ENCODE measurements at regions not wholly inside any gene's neighbourhood (a gene's known extent, or its start where the extent isn't known, plus 50 kb on each side); places are given as distances from the start of the nearest gene placed in this dataset.

- FAIRE-seq, result no peak
These were observed 555.8 kb upstream of the ALCAM start for GRCh38 chr3:104810896-104811295.

DNA sequence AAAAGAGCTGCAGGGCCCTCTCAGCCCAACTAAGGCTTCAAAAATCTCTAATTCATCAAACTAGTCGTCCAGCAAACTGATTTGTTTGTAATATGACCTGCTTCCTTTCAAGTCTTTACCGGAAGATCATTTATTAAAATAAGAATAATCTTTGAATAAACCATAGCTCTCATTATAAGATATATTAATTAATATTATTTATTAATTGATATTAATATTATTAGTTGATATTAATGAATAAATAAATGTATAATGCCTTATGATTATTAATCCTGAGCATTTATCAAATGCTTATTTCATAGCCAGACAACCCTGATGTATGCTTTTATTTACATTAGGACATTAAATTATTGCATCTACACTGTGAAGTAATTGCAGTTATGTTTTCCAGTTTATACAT is 550.7 kb upstream of the ALCAM start:
- peak; percentile 75 for FAIRE-seq

DNA sequence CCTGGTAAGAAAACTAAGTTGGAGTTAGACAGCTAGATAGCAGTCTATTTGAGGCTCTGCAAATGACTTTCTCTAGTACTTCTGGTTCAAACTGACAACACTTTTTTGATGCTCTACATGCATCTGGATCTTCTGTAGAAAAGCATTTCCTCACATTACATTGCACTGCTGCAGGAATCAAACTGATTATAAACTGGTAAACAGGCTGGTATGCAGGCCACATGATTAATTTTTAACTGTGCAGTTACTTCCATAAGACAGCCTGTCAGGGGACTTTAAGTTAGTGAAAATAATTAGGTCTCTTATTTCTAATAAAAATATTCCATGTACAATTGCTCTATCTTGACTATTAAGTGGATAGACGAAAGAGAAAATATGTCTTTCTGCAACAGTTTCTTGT is 550.0 kb upstream of the ALCAM start:
- no peak for FAIRE-seq

GRCh38 chr3:104819333-104819732 is 547.4 kb upstream of the ALCAM start:
- no peak for FAIRE-seq

DNA sequence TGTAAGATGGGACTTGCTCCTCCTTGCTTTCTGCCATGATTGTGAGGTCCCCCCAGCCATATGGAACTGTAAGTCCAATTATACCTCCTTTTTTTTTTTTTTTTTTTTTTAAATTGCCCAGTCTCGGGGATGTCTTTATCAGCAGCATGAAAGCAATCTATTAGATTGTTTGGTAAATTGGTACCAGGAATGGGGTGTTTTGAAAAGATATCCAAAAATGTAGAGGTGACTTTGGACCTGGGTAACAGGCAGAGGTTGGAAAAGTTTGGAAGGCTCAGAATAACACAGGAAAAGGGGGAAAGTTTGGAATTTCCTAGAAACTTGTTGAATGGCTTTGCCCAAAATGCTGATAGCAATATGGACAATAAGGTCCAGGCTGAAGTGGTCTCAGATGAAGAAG is 545.8 kb upstream of the ALCAM start:
- FAIRE-seq, result no peak

- no peak for FAIRE-seq
These were observed 541.6 kb upstream of the ALCAM start for GRCh38 chr3:104825116-104825515.

- no peak for FAIRE-seq
These were observed 535.6 kb upstream of the ALCAM start for GRCh38 chr3:104831071-104831470.

DNA sequence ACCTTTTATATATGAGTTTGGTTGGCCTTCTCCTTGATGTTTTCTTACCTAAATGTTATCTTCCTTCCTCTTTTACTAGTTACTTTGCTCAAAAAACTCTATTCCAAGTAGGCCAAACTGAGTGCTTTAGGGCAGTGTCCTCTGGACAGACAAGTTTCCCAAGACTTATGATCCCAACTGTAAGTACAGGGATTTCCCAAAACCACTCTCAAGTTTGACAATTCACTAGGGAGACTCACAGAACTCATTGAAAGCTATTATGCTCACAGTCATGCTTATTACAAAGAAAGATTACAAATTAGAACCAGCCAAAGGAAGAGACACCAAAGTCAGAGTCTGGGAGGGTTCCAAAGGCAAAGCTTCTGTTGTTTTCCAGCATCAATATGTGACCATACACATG is 534.2 kb upstream of the ALCAM start:
- no peak for FAIRE-seq

GRCh38 chr3:104835376-104835775 is 531.3 kb upstream of the ALCAM start:
- FAIRE-seq, result no peak

DNA sequence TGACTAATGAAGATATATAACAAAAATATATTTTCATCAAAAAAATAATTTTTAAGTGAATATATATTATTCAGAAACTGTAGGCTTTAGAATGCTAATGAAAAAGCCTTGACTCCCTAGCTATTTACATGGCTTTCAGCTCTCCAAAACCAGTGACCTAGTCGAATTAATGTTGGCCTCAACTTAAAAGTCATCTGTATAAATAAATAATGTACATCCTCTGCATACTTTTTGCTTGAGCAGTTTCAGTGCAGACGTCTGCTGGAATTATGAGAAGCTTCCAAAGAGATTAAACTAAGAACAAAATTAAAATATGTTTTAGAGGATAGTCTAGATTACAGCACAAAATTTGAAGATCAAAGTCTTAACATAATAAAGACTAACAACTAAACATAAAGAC is 520.4 kb upstream of the ALCAM start:
- no peak for FAIRE-seq

GRCh38 chr3:104849070-104849469 is 517.6 kb upstream of the ALCAM start:
- no peak for FAIRE-seq

DNA sequence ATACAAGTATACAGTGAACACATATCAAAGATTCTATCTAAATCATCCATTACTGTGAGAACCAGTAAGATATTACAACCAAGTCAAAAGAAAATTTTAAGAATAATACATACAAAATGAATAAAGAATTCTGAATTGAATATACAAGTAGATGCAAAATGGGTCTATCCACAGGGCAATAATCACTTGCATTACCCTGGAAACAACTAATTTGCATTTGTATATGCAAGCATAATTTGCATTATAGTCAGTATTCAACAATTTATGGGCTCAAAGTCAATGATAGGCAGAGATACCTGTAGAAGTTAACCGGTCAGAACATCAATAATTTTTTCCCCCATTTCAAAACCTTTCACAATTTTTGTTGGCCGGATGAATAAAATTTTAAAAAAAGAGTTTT is 512.2 kb upstream of the ALCAM start:
- FAIRE-seq, result no peak

- FAIRE-seq, result no peak
These were observed 511.0 kb upstream of the ALCAM start for GRCh38 chr3:104855702-104856101.

DNA sequence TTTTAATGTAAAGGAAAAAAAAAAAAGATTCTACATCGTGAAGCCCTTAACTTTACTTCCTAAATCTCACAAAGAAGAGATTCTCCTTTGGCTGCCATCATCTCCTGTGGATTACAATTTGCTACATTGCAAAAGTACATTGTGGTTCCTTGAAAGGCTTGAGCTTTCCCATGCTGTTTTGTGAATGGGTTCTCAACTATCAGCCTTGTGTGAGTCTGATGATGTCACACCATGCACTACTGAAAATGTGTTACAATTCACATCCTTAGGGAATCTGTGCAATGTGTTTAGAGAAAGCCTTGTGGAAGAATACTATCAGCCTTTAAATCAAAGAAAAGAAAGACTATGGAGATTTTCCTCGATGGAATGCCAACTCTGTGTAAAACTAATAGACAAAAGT is 510.0 kb upstream of the ALCAM start:
- no peak for FAIRE-seq

GRCh38 chr3:104868291-104868690 is 498.4 kb upstream of the ALCAM start:
- FAIRE-seq, result no peak

DNA sequence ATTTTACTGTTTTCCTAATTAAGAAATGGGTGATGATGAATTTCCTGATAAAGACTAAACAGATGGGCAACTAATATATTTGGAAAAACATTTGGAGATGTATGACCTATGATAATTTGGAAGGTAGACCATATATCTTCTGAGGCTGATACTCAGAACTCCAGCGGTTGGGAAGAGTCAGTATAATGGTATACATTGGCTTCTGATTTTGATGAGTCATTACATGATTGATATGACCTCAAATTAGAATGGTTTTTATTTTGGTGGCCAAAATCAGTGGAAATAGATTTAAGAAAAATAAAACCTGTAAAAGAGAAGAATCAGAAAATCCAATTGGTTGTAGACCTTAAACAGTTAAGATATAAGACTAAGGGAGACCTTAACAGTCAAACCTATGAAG is 496.4 kb upstream of the ALCAM start:
- FAIRE-seq, result no peak

DNA sequence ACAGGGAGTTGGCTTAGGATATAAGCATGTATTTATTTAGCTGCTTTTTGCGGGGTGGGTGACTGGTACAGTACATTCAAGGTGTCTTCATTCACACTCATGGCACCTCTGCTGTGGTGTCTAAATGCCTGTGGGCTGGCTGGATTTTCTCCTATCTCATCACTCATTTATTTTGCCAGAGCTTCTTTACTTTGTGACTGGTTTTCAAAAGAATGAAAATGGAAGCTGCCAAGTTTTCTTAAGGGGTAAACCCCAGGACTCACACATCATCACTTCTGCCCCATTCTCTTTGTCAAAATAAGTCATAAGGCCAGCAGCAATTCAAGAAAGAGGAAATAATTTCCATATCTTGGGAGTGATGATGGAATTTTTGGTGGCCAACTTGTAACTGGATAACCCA is 493.4 kb upstream of the ALCAM start:
- no peak for FAIRE-seq

DNA sequence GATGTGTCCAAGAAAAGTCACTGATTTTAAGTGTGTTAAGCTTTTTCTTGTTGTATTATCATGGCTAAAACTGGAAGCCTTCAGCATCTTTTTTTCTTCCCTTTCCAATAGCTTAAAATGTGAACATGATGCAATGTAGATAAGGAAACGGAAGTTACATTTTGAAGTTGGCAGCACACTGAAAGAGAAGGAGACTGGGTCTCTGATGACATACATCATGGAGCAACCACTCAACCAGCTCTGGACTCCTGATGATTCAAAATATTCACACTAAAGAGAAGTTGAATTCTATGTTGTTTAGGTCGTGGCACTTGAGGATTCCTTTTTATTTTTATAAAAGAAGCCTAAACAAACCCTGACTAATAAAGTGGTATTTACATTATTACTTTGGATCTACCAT is 488.3 kb upstream of the ALCAM start:
- no peak for FAIRE-seq

- FAIRE-seq, result no peak
These were observed 486.8 kb upstream of the ALCAM start for GRCh38 chr3:104879919-104880318.

DNA sequence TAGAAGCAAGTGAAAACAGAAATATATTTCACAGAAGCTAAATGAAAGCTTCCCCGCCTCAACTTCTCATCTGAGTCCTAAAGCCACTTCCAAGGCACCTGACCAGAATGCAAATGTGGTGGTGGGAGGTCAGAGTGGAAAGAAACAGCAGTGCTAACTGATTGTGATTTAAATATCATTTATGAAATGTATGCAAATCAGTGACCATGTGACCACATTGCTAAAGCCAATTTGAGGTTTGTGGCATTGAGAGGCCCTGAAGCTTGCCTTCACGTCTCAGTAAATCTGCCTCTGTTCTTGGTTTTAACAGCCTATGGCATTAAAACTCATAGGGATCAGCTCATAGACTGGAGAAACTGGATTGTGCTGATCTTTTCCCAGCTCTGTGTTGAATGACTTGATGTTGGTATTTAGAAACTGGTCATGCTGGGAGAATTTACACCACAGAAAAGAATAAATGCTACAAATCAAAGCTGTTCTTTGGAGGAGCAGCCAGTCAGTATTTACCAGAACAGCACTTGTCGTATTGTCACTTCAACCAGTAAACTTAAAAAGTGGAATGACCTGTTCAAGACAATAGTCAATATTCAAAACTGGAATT is 481.4 kb upstream of the ALCAM start:
- FAIRE-seq, result no peak

- FAIRE-seq, result no peak
These were observed 480.3 kb upstream of the ALCAM start for GRCh38 chr3:104886220-104886995.

DNA sequence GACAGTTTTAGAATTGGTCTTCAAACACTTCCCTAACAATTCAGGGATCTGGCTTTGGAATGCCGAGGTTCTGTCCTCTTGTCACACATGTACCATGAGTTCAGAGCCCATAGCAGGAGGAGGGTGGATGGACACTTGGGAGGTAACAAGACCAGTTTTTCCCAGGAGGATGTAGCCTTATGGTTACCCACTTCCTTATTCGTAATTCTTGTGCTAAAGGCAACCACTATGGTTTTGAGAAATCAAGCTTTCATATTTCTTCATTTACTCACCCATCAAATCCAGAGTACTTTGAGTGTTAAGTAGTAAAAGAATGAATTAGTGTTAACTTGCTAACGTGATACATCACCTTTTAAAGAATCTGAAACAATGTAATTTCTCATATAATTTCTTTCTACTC is 479.6 kb upstream of the ALCAM start:
- FAIRE-seq, result no peak

DNA sequence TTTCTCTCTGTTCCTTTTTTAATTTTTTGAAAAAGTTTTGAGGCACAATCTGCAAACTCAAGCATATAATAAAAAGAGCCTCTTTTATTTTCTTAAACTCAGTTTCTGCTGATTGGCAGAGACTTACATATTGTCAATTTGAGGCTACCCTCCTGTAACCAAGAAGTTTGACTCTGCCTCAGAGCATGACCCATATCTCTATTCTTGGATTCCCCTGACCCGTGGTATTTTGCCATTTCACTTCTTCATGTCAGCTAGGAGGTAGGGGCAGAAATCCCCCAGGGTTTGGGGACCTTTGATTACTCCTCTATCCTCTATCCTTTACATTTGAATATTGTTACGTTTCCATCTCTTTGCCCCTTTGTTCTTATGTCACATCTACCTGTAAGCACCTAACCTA is 479.1 kb upstream of the ALCAM start:
- FAIRE-seq, result no peak

DNA sequence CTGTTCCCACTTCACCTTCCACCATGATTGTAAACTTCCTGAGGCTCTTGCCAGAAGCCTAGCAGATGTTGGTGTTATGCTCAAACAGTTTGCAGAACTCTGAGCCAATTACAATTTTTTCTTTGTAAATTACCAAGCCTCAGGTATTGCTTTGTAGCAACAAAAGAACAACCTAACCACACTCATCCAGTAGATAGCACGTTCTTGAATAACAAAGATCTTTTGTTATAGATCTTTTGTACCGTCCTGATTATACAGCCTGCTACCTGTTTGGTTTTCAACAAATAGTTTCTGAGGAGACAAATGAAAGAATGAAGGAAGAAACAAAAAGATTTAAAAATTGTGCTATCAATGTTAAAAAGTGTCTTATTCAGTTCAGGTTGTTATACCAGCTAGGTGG is 474.7 kb upstream of the ALCAM start:
- FAIRE-seq, result no peak

DNA sequence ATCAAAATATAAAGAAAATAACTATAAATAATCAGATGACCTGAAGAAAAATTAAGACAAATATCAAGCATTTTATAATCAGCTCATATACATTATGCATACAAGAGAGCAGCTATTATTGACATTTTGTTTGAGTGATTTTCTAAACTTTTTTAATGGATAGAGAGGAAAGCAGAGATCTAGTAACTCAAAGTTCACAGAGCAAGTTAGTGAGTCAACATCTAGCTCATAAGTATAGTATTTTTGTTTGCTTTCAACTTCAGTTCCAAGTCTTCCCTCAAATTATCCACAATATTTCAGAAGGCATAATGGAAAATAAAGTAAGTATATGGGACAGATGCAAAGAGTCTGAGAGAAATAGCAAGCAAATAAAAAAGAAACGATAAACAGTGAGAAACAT is 470.1 kb upstream of the ALCAM start:
- FAIRE-seq, result no peak

Measured in colon (tissue), 2 donors.